Fibroblast of lung (primary cell): ENCODE measurements at regions not wholly inside any gene's neighbourhood (a gene's known extent, or its start where the extent isn't known, plus 50 kb on each side); places are given as distances from the start of the nearest gene placed in this dataset.

Experiments used
- DNase-seq, 2 donors: peaks; one replicate each; pipeline versions ENCODE4 v3.0.0 to v3.0.0-alpha.2; 2010; ENCODE audit warnings: low read depth in 2 of 2
- H2AFZ ChIP-seq: 2 replicates; pipeline ENCODE4 v1.5.1; 2012; ENCODE audit warnings: low read length, control low read depth, inconsistent platforms
- H3K27ac ChIP-seq: 2 replicates; pipeline ENCODE4 v1.5.1; 2011; ENCODE audit warnings: low read length, control low read depth; ENCODE audit not compliant: insufficient read depth
- H3K27me3 ChIP-seq: 2 replicates; pipeline ENCODE4 v1.5.1; 2011; ENCODE audit warnings: mild to moderate bottlenecking, low read length; ENCODE audit not compliant: control insufficient read depth, insufficient read depth
- H3K36me3 ChIP-seq: 2 replicates; pipeline ENCODE4 v1.5.1; 2011; ENCODE audit warnings: low read length; ENCODE audit not compliant: control insufficient read depth, insufficient read depth
- H3K4me1 ChIP-seq: 2 replicates; pipeline ENCODE4 v1.5.1; 2011; ENCODE audit warnings: low read length; ENCODE audit not compliant: control insufficient read depth, insufficient read depth; ENCODE audit errors: extremely low read depth
- H3K4me2 ChIP-seq: 2 replicates; pipeline ENCODE4 v1.5.1; 2011; ENCODE audit warnings: low read length, control low read depth; ENCODE audit not compliant: insufficient read depth; ENCODE audit errors: extremely low read depth
- H3K4me3 ChIP-seq, 4 experiments: fragments of 200-600 bp in 1 of 4; sonication (generic) in 1 of 4; replicated peaks in 1 of 4; 2 replicates each; pipeline ENCODE4 v1.5.1; 2011 to 2016; ENCODE audit warnings: low read length in 4 of 4, low read depth in 3 of 4, mild to moderate bottlenecking in 3 of 4, control low read depth in 2 of 4, inconsistent platforms in 1 of 4, mixed read lengths in 1 of 4; ENCODE audit not compliant: insufficient read depth in 1 of 4; ENCODE audit errors: control extremely low read depth in 1 of 4
- H3K79me2 ChIP-seq: 2 replicates; pipeline ENCODE4 v1.5.1; 2012; ENCODE audit warnings: mild to moderate bottlenecking, low read length, inconsistent platforms; ENCODE audit not compliant: control insufficient read depth, insufficient read depth
- H3K9ac ChIP-seq: 2 replicates; pipeline ENCODE4 v1.5.1; 2011; ENCODE audit warnings: mild to moderate bottlenecking, low read length, control low read depth; ENCODE audit not compliant: insufficient read depth
- H3K9me3 ChIP-seq: 2 replicates; pipeline ENCODE4 v1.5.1; 2012; ENCODE audit warnings: low read depth, low read length; ENCODE audit not compliant: control insufficient read depth, insufficient read depth
- H4K20me1 ChIP-seq: 2 replicates; pipeline ENCODE4 v1.5.1; 2011; ENCODE audit warnings: low read length; ENCODE audit not compliant: control insufficient read depth, insufficient read depth; ENCODE audit errors: extremely low read depth
- EZH2 ChIP-seq: IDR thresholded peaks from 2 replicates; pipeline ENCODE4 v1.5.1; 2012; ENCODE audit warnings: low read length, control low read depth, mild to moderate bottlenecking; ENCODE audit errors: missing control alignments
- TF ChIP-seq, protein P1 (sequence below), 2 donors: IDR thresholded peaks in 1 of 2; conservative IDR thresholded peaks in 1 of 2; 1 replicate in 1 of 2; 2 replicates in 1 of 2; pipeline ENCODE4 v1.5.1; 2011 to 2012; ENCODE audit warnings: low read length in 2 of 2, control low read depth in 1 of 2, inconsistent platforms in 1 of 2, low read depth in 1 of 2, mild to moderate bottlenecking in 1 of 2

DNA sequence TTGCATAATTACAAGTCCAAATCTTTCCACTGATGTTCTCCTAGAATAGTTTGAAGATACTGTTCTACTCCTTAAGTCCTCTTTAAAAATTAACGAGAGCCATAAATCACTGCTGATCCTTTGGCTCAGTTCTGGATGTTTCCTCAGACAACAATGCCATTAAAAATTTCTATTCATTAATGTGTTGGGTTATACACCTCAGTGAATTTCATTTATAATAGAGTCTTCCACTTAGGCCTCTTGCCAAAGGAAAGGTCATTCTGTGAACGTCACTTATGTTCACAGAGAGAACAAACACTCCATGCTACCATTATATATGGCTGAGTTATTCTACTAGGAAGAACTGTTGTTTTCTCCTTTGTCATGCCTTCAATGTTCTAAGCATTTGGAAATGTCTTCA lies 1472.3 kb upstream of the CELF4 start:
- Histone ChIP-seq H4K20me1 (no peaks in the 10 kb centered on the region), H3K4me1 (no peaks in the 10 kb centered on the region), H3K36me3 (no peaks in the 10 kb centered on the region), H3K4me2 (no peak overlapping the region), H3K79me2 (no peaks in the 10 kb centered on the region), H2AFZ (no peak overlapping the region), H3K9ac (no peak overlapping the region), H3K9me3 (no peaks in the 10 kb centered on the region), H3K27me3 (no peaks in the 10 kb centered on the region), H3K4me3 (no peak overlapping the region), H3K27ac (no peak overlapping the region)
- DNase-seq = no peak
- TF ChIP-seq EZH2 = no peak
- TF ChIP-seq, protein P1, sequence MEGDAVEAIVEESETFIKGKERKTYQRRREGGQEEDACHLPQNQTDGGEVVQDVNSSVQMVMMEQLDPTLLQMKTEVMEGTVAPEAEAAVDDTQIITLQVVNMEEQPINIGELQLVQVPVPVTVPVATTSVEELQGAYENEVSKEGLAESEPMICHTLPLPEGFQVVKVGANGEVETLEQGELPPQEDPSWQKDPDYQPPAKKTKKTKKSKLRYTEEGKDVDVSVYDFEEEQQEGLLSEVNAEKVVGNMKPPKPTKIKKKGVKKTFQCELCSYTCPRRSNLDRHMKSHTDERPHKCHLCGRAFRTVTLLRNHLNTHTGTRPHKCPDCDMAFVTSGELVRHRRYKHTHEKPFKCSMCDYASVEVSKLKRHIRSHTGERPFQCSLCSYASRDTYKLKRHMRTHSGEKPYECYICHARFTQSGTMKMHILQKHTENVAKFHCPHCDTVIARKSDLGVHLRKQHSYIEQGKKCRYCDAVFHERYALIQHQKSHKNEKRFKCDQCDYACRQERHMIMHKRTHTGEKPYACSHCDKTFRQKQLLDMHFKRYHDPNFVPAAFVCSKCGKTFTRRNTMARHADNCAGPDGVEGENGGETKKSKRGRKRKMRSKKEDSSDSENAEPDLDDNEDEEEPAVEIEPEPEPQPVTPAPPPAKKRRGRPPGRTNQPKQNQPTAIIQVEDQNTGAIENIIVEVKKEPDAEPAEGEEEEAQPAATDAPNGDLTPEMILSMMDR (conservative IDR thresholded peaks at IDR 0.05 in 1 of 2, IDR thresholded peaks at IDR 0.05 in 1 of 2; ENCODE audit: low read depth in 1 of 2, low read length in 2 of 2) = no peak

DNA sequence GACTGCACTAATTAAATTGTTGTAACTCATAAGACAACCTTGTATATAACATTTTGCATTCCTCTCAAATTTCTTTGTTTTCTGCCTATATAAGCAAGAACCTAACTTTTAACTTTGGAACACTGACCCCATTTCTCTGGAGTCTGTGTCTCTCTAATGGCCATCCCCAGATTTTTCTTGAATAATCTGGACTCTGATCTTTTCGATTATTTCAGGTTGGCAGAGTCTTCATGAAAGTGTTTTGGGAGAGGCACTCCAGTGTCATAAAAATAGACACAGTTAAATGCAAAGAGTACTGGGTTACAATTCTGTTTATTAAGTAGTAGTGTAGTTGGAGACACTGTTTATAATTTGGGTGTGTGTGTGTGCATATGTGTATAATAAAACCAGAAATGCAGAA lies 1467.7 kb upstream of the CELF4 start:
- Histone ChIP-seq H3K27ac (no peak overlapping the region), H3K4me1 (no peaks in the 10 kb centered on the region), H2AFZ (no peak overlapping the region), H3K27me3 (no peaks in the 10 kb centered on the region), H3K36me3 (no peaks in the 10 kb centered on the region), H3K79me2 (no peaks in the 10 kb centered on the region), H4K20me1 (no peaks in the 10 kb centered on the region), H3K9me3 (no peaks in the 10 kb centered on the region), H3K4me2 (no peak overlapping the region), H3K4me3 (no peak overlapping the region), H3K9ac (no peak overlapping the region)
- no peak for DNase-seq
- no peak for TF ChIP-seq EZH2
- TF ChIP-seq, protein P1 (conservative IDR thresholded peaks at IDR 0.05 in 1 of 2, IDR thresholded peaks at IDR 0.05 in 1 of 2; ENCODE audit: low read depth in 1 of 2, low read length in 2 of 2) = no peak

DNA sequence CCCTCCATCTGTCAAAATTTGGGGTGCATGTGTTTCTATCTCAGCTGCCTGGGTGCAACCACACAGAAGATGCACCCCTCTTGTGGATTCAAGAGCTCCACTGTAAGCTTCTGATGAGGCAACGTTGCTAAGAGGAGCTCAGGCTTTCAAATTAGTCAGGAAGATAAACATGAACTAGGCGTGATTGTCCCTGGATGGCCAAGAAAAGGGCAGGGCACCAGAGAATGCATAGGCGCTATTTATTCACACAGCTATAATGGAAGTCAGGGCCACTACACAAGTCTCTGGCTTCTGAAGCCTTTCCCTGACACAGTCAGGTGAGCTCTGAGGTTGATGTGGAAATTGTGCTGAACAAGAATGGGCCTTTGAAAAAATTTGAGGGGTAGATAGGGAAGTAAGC lies 1466.0 kb upstream of the CELF4 start:
- Histone ChIP-seq H3K9me3 (no peaks in the 10 kb centered on the region), H3K4me3 (no peak overlapping the region), H3K27ac (no peak overlapping the region), H3K4me2 (no peak overlapping the region), H3K36me3 (no peaks in the 10 kb centered on the region), H3K9ac (no peak overlapping the region), H3K79me2 (no peaks in the 10 kb centered on the region), H2AFZ (no peak overlapping the region), H3K4me1 (no peaks in the 10 kb centered on the region), H3K27me3 (no peaks in the 10 kb centered on the region), H4K20me1 (no peaks in the 10 kb centered on the region)
- TF ChIP-seq, protein P1 (conservative IDR thresholded peaks at IDR 0.05 in 1 of 2, IDR thresholded peaks at IDR 0.05 in 1 of 2; ENCODE audit: low read depth in 1 of 2, low read length in 2 of 2) = no peak
- DNase-seq = no peak
